ENCODE measurements at regions not wholly inside any gene's neighbourhood (a gene's known extent, or its start where the extent isn't known, plus 50 kb on each side); places are given as distances from the start of the nearest gene placed in this dataset.
"Not testable (repeated sequence)": the region's sequence is repeated elsewhere in the genome, so short reads cannot be mapped to it uniquely, and the experiment has no call there.

DNA sequence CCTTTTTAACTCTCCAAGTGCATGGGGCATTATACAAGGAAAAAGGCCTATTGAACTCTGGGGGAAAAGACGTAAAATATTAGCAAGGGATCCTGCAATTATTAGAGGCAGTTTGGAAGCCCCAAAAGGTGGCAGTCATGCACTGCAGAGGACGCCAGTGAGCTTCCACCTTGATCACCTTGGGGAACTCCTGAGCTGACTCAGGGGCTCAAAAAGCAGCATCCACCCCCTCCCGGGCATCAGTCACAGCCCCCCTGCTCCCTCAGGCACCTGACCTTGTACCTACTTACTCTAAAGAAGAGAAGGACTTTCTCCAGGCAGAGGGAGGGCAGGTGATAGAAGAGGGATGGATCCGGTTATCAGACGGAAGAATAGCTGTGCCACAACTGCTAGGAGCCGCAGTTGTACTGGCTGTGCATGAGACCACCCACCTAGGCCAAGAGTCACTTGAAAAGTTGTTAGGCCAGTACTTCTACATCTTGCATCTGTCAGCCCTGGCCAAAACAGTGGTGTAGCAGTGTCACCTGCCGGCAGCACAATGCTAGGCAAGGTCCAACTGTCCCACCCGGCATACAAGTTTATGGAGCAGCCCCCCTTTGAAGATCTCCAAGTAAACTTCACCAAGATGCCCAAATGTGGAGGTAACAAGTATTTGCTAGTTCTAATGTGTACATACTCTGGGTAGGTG is 601.6 kb downstream of the UQCRFS1 start:
- TF ChIP-seq, protein P1, sequence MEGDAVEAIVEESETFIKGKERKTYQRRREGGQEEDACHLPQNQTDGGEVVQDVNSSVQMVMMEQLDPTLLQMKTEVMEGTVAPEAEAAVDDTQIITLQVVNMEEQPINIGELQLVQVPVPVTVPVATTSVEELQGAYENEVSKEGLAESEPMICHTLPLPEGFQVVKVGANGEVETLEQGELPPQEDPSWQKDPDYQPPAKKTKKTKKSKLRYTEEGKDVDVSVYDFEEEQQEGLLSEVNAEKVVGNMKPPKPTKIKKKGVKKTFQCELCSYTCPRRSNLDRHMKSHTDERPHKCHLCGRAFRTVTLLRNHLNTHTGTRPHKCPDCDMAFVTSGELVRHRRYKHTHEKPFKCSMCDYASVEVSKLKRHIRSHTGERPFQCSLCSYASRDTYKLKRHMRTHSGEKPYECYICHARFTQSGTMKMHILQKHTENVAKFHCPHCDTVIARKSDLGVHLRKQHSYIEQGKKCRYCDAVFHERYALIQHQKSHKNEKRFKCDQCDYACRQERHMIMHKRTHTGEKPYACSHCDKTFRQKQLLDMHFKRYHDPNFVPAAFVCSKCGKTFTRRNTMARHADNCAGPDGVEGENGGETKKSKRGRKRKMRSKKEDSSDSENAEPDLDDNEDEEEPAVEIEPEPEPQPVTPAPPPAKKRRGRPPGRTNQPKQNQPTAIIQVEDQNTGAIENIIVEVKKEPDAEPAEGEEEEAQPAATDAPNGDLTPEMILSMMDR (IDR thresholded peaks at IDR 0.05) = not testable (repeated sequence)
- not testable (repeated sequence) for TF ChIP-seq POLR2A (IDR thresholded peaks at IDR 0.05)
